ENCODE measurements at regions not wholly inside any gene's neighbourhood (a gene's known extent, or its start where the extent isn't known, plus 50 kb on each side); places are given as distances from the start of the nearest gene placed in this dataset.

DNA sequence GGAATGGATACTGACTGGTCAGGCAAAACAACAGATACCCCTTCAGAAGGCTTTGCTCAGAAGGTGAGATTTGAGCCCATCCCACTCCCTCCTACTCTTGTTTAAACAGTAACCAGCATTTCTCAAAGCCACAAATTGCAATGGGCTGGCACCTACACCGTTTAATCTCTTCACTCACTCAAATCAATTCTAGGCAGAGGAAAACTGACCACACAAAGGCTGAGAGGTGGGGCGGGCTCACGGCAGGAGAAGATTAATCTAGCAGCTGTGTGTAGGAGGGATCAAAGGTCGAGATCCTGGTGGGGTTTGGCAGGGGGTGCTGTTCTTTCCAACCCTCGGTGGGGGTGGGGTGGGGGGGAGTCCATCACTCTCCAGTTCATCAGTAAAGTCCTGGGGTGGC, 622.4 kb downstream of the BCOR start:
- TF ChIP-seq, protein P1, sequence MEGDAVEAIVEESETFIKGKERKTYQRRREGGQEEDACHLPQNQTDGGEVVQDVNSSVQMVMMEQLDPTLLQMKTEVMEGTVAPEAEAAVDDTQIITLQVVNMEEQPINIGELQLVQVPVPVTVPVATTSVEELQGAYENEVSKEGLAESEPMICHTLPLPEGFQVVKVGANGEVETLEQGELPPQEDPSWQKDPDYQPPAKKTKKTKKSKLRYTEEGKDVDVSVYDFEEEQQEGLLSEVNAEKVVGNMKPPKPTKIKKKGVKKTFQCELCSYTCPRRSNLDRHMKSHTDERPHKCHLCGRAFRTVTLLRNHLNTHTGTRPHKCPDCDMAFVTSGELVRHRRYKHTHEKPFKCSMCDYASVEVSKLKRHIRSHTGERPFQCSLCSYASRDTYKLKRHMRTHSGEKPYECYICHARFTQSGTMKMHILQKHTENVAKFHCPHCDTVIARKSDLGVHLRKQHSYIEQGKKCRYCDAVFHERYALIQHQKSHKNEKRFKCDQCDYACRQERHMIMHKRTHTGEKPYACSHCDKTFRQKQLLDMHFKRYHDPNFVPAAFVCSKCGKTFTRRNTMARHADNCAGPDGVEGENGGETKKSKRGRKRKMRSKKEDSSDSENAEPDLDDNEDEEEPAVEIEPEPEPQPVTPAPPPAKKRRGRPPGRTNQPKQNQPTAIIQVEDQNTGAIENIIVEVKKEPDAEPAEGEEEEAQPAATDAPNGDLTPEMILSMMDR (IDR thresholded peaks at IDR 0.05; ENCODE audit: low read length) = no peak
- TF ChIP-seq EZH2 (IDR thresholded peaks at IDR 0.05; ENCODE audit: borderline replicate concordance, low read length) = no peak
